ENCODE measurements at regions not wholly inside any gene's neighbourhood (a gene's known extent, or its start where the extent isn't known, plus 50 kb on each side); places are given as distances from the start of the nearest gene placed in this dataset.

GRCh38 chr11:69396948-69397307 lies 84.5 kb upstream of the LINC01488 start:
- Histone ChIP-seq H3K9me3 (ENCODE audit: control insufficient read depth in 1 of 2, insufficient read depth in 1 of 2, low read depth in 1 of 2, low read length in 2 of 2) (no peaks in the 10 kb centered on the region), H3K4me1 (ENCODE audit: control insufficient read depth in 1 of 2, insufficient read depth in 2 of 2, low read length in 2 of 2) (peaks cover 0 to 6% of the 10 kb centered on the region in 2 experiments; a peak in 1 of 4 replicates), H3K9ac (ENCODE audit: low read length) (no peak overlapping the region), H2AFZ (ENCODE audit: low read depth, low read length, poor library complexity, severe bottlenecking) (no peak overlapping the region), H3K27me3 (ENCODE audit: insufficient read depth, low read length) (no peaks in the 10 kb centered on the region), H3K36me3 (ENCODE audit: control insufficient read depth in 1 of 2, insufficient read depth in 2 of 2, low read length in 2 of 2) (no peaks in the 10 kb centered on the region), H3K9me2 (ENCODE audit: insufficient read depth) (no peaks in the 10 kb centered on the region), H3K79me2 (ENCODE audit: insufficient read depth, low read length) (no peaks in the 10 kb centered on the region), H3K4me3 (replicated peaks in 1 of 2; ENCODE audit: low read depth in 1 of 2, low read length in 2 of 2) (no peak overlapping the region), H4K20me1 (ENCODE audit: insufficient read depth) (no peaks in the 10 kb centered on the region), H3K4me2 (ENCODE audit: low read length) (no peak overlapping the region), H3K27ac (ENCODE audit: low read depth, low read length) (no peak overlapping the region)
- ChIA-PET POLR2A (no interaction called here), RAD21 (ENCODE audit: low non-redundant PET in 1 of 2, low total read pairs in 2 of 2, uncharacterized antibody in 2 of 2, unreplicated experiment in 2 of 2) (no interaction called here), CTCF (no interaction called here)
- ATAC-seq: no peak
- TF ChIP-seq FOSL1 (IDR thresholded peaks at IDR 0.05; ENCODE audit: low read depth): no peak
- no peak for TF ChIP-seq EZH2 (IDR thresholded peaks at IDR 0.05)
- TF ChIP-seq EZH2phosphoT487 (IDR thresholded peaks at IDR 0.05; ENCODE audit: borderline replicate concordance): no peak
- TF ChIP-seq, protein P1, sequence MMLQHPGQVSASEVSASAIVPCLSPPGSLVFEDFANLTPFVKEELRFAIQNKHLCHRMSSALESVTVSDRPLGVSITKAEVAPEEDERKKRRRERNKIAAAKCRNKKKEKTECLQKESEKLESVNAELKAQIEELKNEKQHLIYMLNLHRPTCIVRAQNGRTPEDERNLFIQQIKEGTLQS (IDR thresholded peaks at IDR 0.05): no peak
- TF ChIP-seq ZFX (IDR thresholded peaks at IDR 0.05): no peak
- TF ChIP-seq, protein P2, sequence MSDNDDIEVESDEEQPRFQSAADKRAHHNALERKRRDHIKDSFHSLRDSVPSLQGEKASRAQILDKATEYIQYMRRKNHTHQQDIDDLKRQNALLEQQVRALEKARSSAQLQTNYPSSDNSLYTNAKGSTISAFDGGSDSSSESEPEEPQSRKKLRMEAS (IDR thresholded peaks at IDR 0.05): no peak
- TF ChIP-seq SP1 (IDR thresholded peaks at IDR 0.05; ENCODE audit: low read depth): no peak
- TF ChIP-seq JUND (IDR thresholded peaks at IDR 0.05): no peak
- TF ChIP-seq ELF1 (IDR thresholded peaks at IDR 0.05; ENCODE audit: borderline replicate concordance, low read depth): no peak
- TF ChIP-seq TCF7L2 (IDR thresholded peaks at IDR 0.05; ENCODE audit: borderline replicate concordance, extremely low read depth, insufficient read depth, insufficient read length): no peak
- TF ChIP-seq SIN3A (IDR thresholded peaks at IDR 0.05; ENCODE audit: low read depth): no peak
- TF ChIP-seq ZNF274 (IDR thresholded peaks at IDR 0.05; ENCODE audit: low read depth, low read length): no peak
- TF ChIP-seq, protein P3, sequence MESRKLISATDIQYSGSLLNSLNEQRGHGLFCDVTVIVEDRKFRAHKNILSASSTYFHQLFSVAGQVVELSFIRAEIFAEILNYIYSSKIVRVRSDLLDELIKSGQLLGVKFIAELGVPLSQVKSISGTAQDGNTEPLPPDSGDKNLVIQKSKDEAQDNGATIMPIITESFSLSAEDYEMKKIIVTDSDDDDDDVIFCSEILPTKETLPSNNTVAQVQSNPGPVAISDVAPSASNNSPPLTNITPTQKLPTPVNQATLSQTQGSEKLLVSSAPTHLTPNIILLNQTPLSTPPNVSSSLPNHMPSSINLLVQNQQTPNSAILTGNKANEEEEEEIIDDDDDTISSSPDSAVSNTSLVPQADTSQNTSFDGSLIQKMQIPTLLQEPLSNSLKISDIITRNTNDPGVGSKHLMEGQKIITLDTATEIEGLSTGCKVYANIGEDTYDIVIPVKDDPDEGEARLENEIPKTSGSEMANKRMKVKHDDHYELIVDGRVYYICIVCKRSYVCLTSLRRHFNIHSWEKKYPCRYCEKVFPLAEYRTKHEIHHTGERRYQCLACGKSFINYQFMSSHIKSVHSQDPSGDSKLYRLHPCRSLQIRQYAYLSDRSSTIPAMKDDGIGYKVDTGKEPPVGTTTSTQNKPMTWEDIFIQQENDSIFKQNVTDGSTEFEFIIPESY (IDR thresholded peaks at IDR 0.05; ENCODE audit: extremely low read depth, insufficient replicate concordance, low read length): no peak
- intact Hi-C loops (cut with micrococcal nuclease): no loop called here
- no peak for DNase-seq (ENCODE audit: low read depth, low spot score)
- BruUV-seq (replicated peaks): no TSS peak
